Natural killer cell (primary cell): ENCODE measurements at regions not wholly inside any gene's neighbourhood (a gene's known extent, or its start where the extent isn't known, plus 50 kb on each side); places are given as distances from the start of the nearest gene placed in this dataset.

Source experiments
- ATAC-seq, 3 donors: fragments of 150-1000 bp in 2 of 3; fragments of 200-7000 bp in 1 of 3; cut with Tn5 transposase; 1 replicate in 1 of 3; 2 replicates in 2 of 3; pipeline ENCODE4 v1.10.0; 2021; ENCODE audit warnings: mild to moderate bottlenecking in 2 of 3, moderate library complexity in 2 of 3
- DNase-seq, 2 donors: peaks; one replicate each; pipeline versions ENCODE4 v3.0.0 to v3.0.0-alpha.2; 2013 to 2021; ENCODE audit warnings: mixed read lengths in 1 of 2
- H3K27ac ChIP-seq: one replicate; pipeline ENCODE4 v1.5.1; 2013; ENCODE audit warnings: mild to moderate bottlenecking, low read length
- H3K27me3 ChIP-seq: one replicate; pipeline ENCODE4 v1.6.1; 2013; ENCODE audit warnings: low read length; ENCODE audit not compliant: control insufficient read depth, insufficient read depth
- H3K36me3 ChIP-seq: one replicate; pipeline ENCODE4 v1.6.1; 2013; ENCODE audit warnings: low read length; ENCODE audit not compliant: control insufficient read depth, insufficient read depth
- H3K4me1 ChIP-seq: one replicate; pipeline ENCODE4 v1.6.1; 2013; ENCODE audit warnings: low read length; ENCODE audit not compliant: control insufficient read depth, insufficient read depth
- H3K4me3 ChIP-seq: one replicate; pipeline ENCODE4 v1.5.1; 2013; ENCODE audit warnings: low read length
- H3K9me3 ChIP-seq: one replicate; pipeline ENCODE4 v1.6.1; 2013; ENCODE audit warnings: low read length; ENCODE audit not compliant: control insufficient read depth, insufficient read depth
- H3K27ac Mint-ChIP-seq, 2 donors: one replicate each; pipeline ENCODE4 v1.8.0; 2022; ENCODE audit warnings: mild to moderate bottlenecking in 2 of 2, mixed read lengths in 2 of 2, moderate library complexity in 1 of 2
- H3K27me3 Mint-ChIP-seq, 2 donors: one replicate each; pipeline ENCODE4 v1.8.0; 2022; ENCODE audit warnings: low read depth in 2 of 2, mixed read lengths in 2 of 2
- H3K36me3 Mint-ChIP-seq: one replicate; pipeline ENCODE4 v1.8.0; 2022; ENCODE audit warnings: mixed read lengths
- H3K4me1 Mint-ChIP-seq, 2 donors: one replicate each; pipeline ENCODE4 v1.8.0; 2022; ENCODE audit warnings: mixed read lengths in 2 of 2
- H3K4me3 Mint-ChIP-seq: one replicate; pipeline ENCODE4 v1.8.0; 2022; ENCODE audit warnings: mild to moderate bottlenecking, moderate library complexity, mixed read lengths
- H3K9me3 Mint-ChIP-seq, 2 donors: one replicate each; pipeline ENCODE4 v1.8.0; 2022; ENCODE audit warnings: mixed read lengths in 2 of 2
- CTCF ChIP-seq: fragments of 200-600 bp; IDR thresholded peaks from one replicate; pipeline ENCODE4 v1.8.0; 2022; ENCODE audit warnings: antibody characterized with exemption
- WGBS: methylation state at CpG from one replicate; pipeline ENCODE4 v1.1.7; 2013; ENCODE audit warnings: missing lambda C conversion rate; ENCODE audit not compliant: insufficient coverage; 5-methylcytosine and 5-hydroxymethylcytosine counted together
- intact Hi-C: fragments of 100-400 bp; cut with micrococcal nuclease; formaldehyde crosslinking; loops from one replicate; pipeline ENCODE4 v1.14.2; 2022

DNA sequence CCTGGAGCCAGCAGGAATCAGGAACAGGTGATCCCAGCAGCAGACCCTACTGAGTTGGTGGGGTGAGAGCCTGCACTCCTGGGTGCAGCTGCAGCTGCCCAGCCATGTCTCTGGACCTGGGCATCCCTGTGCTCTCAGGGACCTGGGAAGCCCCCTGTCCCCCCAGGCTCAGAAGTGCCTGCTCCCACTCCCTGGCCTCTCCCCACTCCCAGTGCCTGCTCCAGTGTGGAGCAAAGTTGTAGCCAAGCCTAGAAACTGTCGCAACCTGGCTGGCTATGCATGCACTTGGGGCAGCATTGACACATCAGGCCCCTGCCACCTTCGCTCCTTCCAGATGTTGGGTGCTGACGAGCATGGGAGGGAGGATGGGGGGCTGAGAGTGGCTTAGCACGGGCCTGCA, 1124.7 kb upstream of the ACVR2A start:
- no peak for TF ChIP-seq CTCF
- no peaks in the 10 kb centered on the region for H3K27me3 Mint-ChIP-seq
- WGBS, result 96% methylated on average over 4 of the region's 4 CpGs
- no peak overlapping the region for H3K4me3 Mint-ChIP-seq
- no peaks in the 10 kb centered on the region for H3K4me1 ChIP-seq
- H3K4me1 Mint-ChIP-seq, result no peaks in the 10 kb centered on the region
- intact Hi-C loops, result no loop called here
- H3K4me3 ChIP-seq, result no peak overlapping the region
- H3K9me3 ChIP-seq, result peaks cover 22% of the 10 kb centered on the region
- H3K27ac ChIP-seq, result no peak overlapping the region
- no peak overlapping the region for H3K27ac Mint-ChIP-seq
- H3K36me3 ChIP-seq, result no peaks in the 10 kb centered on the region
- H3K9me3 Mint-ChIP-seq, result peaks cover 5 to 14% of the 10 kb centered on the region in 2 donors
- H3K27me3 ChIP-seq, result no peaks in the 10 kb centered on the region
- DNase-seq (no peak), ATAC-seq (no peak)
- H3K36me3 Mint-ChIP-seq, result peaks cover 5% of the 10 kb centered on the region

DNA sequence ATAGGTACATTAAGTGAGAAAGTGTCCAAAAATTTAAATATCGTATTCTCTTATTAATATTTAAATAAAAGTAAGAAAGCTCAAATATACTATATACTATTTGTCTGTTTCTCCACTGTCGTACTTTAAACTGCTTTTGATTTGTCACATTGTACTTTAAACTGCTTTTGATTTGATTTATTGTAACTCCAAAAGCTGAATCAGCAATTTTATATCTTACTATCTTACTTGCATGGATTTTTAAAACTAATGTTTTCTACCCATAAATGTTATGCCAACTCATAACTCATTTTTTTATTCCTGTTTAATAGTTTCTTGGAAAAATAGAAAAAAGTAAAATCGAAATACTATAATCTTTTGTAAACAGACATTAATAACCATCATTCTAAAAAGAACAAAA, 1128.2 kb upstream of the ACVR2A start:
- H3K36me3 Mint-ChIP-seq, result no peaks in the 10 kb centered on the region
- H3K36me3 ChIP-seq, result no peaks in the 10 kb centered on the region
- H3K4me3 Mint-ChIP-seq, result no peak overlapping the region
- peaks cover 18% of the 10 kb centered on the region for H3K9me3 ChIP-seq
- no peak overlapping the region for H3K4me3 ChIP-seq
- TF ChIP-seq CTCF, result no peak
- H3K27ac Mint-ChIP-seq, result no peak overlapping the region
- ATAC-seq (no peak), DNase-seq (no peak)
- intact Hi-C loops, result no loop called here
- H3K27me3 Mint-ChIP-seq, result no peaks in the 10 kb centered on the region
- H3K4me1 Mint-ChIP-seq, result no peaks in the 10 kb centered on the region
- no peaks in the 10 kb centered on the region for H3K27me3 ChIP-seq
- 57% methylated on average over 1 of the region's 3 CpGs for WGBS
- H3K9me3 Mint-ChIP-seq, result peaks cover 5 to 12% of the 10 kb centered on the region in 2 donors
- no peak overlapping the region for H3K27ac ChIP-seq
- H3K4me1 ChIP-seq, result no peaks in the 10 kb centered on the region

GRCh38 chr2:146709004-146709403, 1135.8 kb upstream of the ACVR2A start:
- Mint-ChIP-seq H3K36me3 (no peaks in the 10 kb centered on the region), H3K27me3 (no peaks in the 10 kb centered on the region), H3K4me3 (no peak overlapping the region), H3K4me1 (no peaks in the 10 kb centered on the region), H3K9me3 (peaks cover 9 to 11% of the 10 kb centered on the region in 2 donors), H3K27ac (no peak overlapping the region)
- 64% methylated on average over 3 of the region's 3 CpGs for WGBS
- intact Hi-C loops, result no loop called here
- Histone ChIP-seq H3K4me3 (no peak overlapping the region), H3K36me3 (no peaks in the 10 kb centered on the region), H3K27me3 (no peaks in the 10 kb centered on the region), H3K27ac (no peak overlapping the region), H3K9me3 (peaks cover 3% of the 10 kb centered on the region), H3K4me1 (no peaks in the 10 kb centered on the region)
- no peak for TF ChIP-seq CTCF
- DNase-seq (no peak), ATAC-seq (no peak)

- H3K27me3 Mint-ChIP-seq, result no peaks in the 10 kb centered on the region
- no peak for TF ChIP-seq CTCF
- no peak overlapping the region for H3K27ac Mint-ChIP-seq
- intact Hi-C loops, result no loop called here
- no peaks in the 10 kb centered on the region for H3K4me1 Mint-ChIP-seq
- WGBS, result 85% methylated on average over 1 of the region's 1 CpG
- no peaks in the 10 kb centered on the region for H3K4me1 ChIP-seq
- no peak for ATAC-seq
- H3K36me3 ChIP-seq, result no peaks in the 10 kb centered on the region
- no peak for DNase-seq
- peaks cover 8% of the 10 kb centered on the region for H3K9me3 ChIP-seq
- H3K27ac ChIP-seq, result no peak overlapping the region
- no peak overlapping the region for H3K4me3 ChIP-seq
- peaks cover 25% of the 10 kb centered on the region for H3K36me3 Mint-ChIP-seq
- no peaks in the 10 kb centered on the region for H3K27me3 ChIP-seq
- peaks cover 18 to 26% of the 10 kb centered on the region in 2 donors for H3K9me3 Mint-ChIP-seq
- no peak overlapping the region for H3K4me3 Mint-ChIP-seq
These were observed 1143.6 kb upstream of the ACVR2A start for GRCh38 chr2:146701183-146701582.
